ENCODE measurements at regions not wholly inside any gene's neighbourhood (a gene's known extent, or its start where the extent isn't known, plus 50 kb on each side); places are given as distances from the start of the nearest gene placed in this dataset.
A peak's percentile ranks its signal among the peaks of the same experiment; 100 is the strongest.

- no peak for DNase-seq
Observed at GRCh38 chr4:54914781-54915180, 210.6 kb downstream of the KDR start.

GRCh38 chr4:54913751-54914526 is 211.5 kb downstream of the KDR start:
- DNase-seq: peak in 1 of 3 experiments; percentile 26

GRCh38 chr4:54912155-54912554 is 213.2 kb downstream of the KDR start:
- no peak for DNase-seq

GRCh38 chr4:54909961-54910360 is 215.4 kb downstream of the KDR start:
- DNase-seq: no peak

GRCh38 chr4:54908763-54909162 is 216.6 kb downstream of the KDR start:
- DNase-seq: no peak

- no peak for DNase-seq
Observed at GRCh38 chr4:54904953-54905352, 220.4 kb downstream of the KDR start.

- no peak for DNase-seq
Observed at GRCh38 chr4:54902976-54903375, 222.4 kb downstream of the KDR start.

GRCh38 chr4:54902271-54902670 is 223.1 kb downstream of the KDR start:
- no peak for DNase-seq

GRCh38 chr4:54901202-54901601 is 224.2 kb downstream of the KDR start:
- DNase-seq: no peak

GRCh38 chr4:54898656-54899340 is 226.6 kb downstream of the KDR start:
- DNase-seq: no peak

- DNase-seq: no peak
Observed at GRCh38 chr4:54898056-54898562, 227.3 kb downstream of the KDR start.

GRCh38 chr4:54897590-54897989 is 227.8 kb downstream of the KDR start:
- DNase-seq: no peak

- DNase-seq: no peak
Observed at GRCh38 chr4:54882616-54883015, 224.9 kb downstream of the KIT start.

GRCh38 chr4:54879576-54879975 is 221.8 kb downstream of the KIT start:
- no peak for DNase-seq

GRCh38 chr4:54877006-54877405 is 219.2 kb downstream of the KIT start:
- no peak for DNase-seq

GRCh38 chr4:54872261-54872660 is 214.5 kb downstream of the KIT start:
- DNase-seq: no peak

- no peak for DNase-seq
Observed at GRCh38 chr4:54863571-54864255, 206.0 kb downstream of the KIT start.

- no peak for DNase-seq
Observed at GRCh38 chr4:54861201-54861600, 203.4 kb downstream of the KIT start.

- DNase-seq: no peak
Observed at GRCh38 chr4:54855191-54855854, 197.6 kb downstream of the KIT start.

- no peak for DNase-seq
Observed at GRCh38 chr4:54852602-54853001, 194.8 kb downstream of the KIT start.

- peak in 1 of 3 experiments; percentile 7 for DNase-seq
Observed at GRCh38 chr4:54852054-54852453, 194.3 kb downstream of the KIT start.

GRCh38 chr4:54844911-54845310 is 187.2 kb downstream of the KIT start:
- DNase-seq: no peak

- DNase-seq: no peak
Observed at GRCh38 chr4:54843946-54844345, 186.2 kb downstream of the KIT start.
